Psoas muscle (tissue), 7 donors: ENCODE measurements at regions not wholly inside any gene's neighbourhood (a gene's known extent, or its start where the extent isn't known, plus 50 kb on each side); places are given as distances from the start of the nearest gene placed in this dataset.

ENCODE experiments used
- ATAC-seq, 4 donors: fragments of 200-7000 bp; cut with Tn5 transposase; one replicate each; pipeline ENCODE4 v1.9.1; 2020; ENCODE audit warnings: moderate library complexity in 3 of 4, mild to moderate bottlenecking in 2 of 4
- DNase-seq, 2 donors: peaks; one replicate each; pipeline ENCODE4 v3.0.0-alpha.2; 2020
- H3K27ac ChIP-seq: fragments of 200-600 bp; one replicate; pipeline ENCODE4 v1.8.0; 2022
- H3K27me3 ChIP-seq, 3 donors: fragments of 200-600 bp in 1 of 3; one replicate each; pipeline versions ENCODE4 v1.6.1 to v1.8.0; 2013 to 2022; ENCODE audit warnings: low read length in 2 of 3, mild to moderate bottlenecking in 2 of 3, moderate library complexity in 1 of 3; ENCODE audit not compliant: insufficient read depth in 3 of 3
- H3K36me3 ChIP-seq, 2 donors: fragments of 200-600 bp in 1 of 2; one replicate each; pipeline versions ENCODE4 v1.6.1 to v1.8.0; 2013 to 2022; ENCODE audit warnings: low read depth in 1 of 2, mild to moderate bottlenecking in 1 of 2, moderate library complexity in 1 of 2; ENCODE audit not compliant: insufficient read depth in 1 of 2
- H3K4me1 ChIP-seq: fragments of 200-600 bp; one replicate; pipeline ENCODE4 v1.8.0; 2022
- H3K4me3 ChIP-seq: fragments of 200-600 bp; one replicate; pipeline ENCODE4 v1.8.0; 2022; ENCODE audit warnings: mild to moderate bottlenecking
- H3K9me3 ChIP-seq: fragments of 200-600 bp; one replicate; pipeline ENCODE4 v1.8.0; 2022
- CTCF ChIP-seq: fragments of 200-600 bp; IDR thresholded peaks from one replicate; pipeline ENCODE4 v1.8.0; 2022; ENCODE audit warnings: antibody characterized with exemption
- WGBS, 3 donors: extraction: QIAGEN DNeasy Blood & Tissue Kit; methylation state at CpG; one replicate each; pipeline versions ENCODE4 v1.1.6 to v1.1.7; 2013; 5-methylcytosine and 5-hydroxymethylcytosine counted together
- intact Hi-C, 2 donors: fragments of 100-400 bp; cut with DNase I; formaldehyde crosslinking; loops; one replicate each; pipeline versions ENCODE4 v1.11.0 to v1.14.2; 2022
- donor health status: healthy with polysubstance abuse.
- donor health status: DM: no; HTN: no; CAD: no; lungs with moderate emphysema.
- donor health status: Bipolar disorder and iron deficiency.
- donor health status: healthy.
- donor health status: DM: yes; HTN: yes; CAD: no.
- donor health status: DM: no; HTN: no; CAD: no.
- donor health status: DM: yes; HTN: yes; CAD: no.

- H3K4me3 ChIP-seq = no peak overlapping the region
- no peaks in the 10 kb centered on the region for H3K36me3 ChIP-seq
- no peaks in the 10 kb centered on the region for H3K4me1 ChIP-seq
- H3K27ac ChIP-seq = no peak overlapping the region
- no peak for TF ChIP-seq CTCF
- no peak for DNase-seq
- 53 to 61% (median 59%) methylated on average over 2 of the region's 2 CpGs for WGBS, 3 donors
- intact Hi-C loops = no loop called here
- H3K27me3 ChIP-seq = no peaks in the 10 kb centered on the region
- no peak for ATAC-seq
- H3K9me3 ChIP-seq = no peaks in the 10 kb centered on the region
Measured at GRCh38 chr11:127567237-127567932, 566.8 kb upstream of the KIRREL3 start.

GRCh38 chr11:127564810-127565209 is 564.2 kb upstream of the KIRREL3 start:
- no peak for ATAC-seq
- no peak for DNase-seq
- Histone ChIP-seq H3K9me3 (no peaks in the 10 kb centered on the region), H3K27ac (no peak overlapping the region), H3K27me3 (no peaks in the 10 kb centered on the region), H3K4me1 (no peaks in the 10 kb centered on the region), H3K4me3 (no peak overlapping the region), H3K36me3 (no peaks in the 10 kb centered on the region)
- intact Hi-C loops = no loop called here
- 31 to 36% (median 35%) methylated on average over 4 of the region's 4 CpGs for WGBS, 3 donors
- TF ChIP-seq CTCF = no peak

GRCh38 chr11:127559978-127560377 is 559.4 kb upstream of the KIRREL3 start:
- Histone ChIP-seq H3K27me3 (no peaks in the 10 kb centered on the region), H3K4me1 (no peaks in the 10 kb centered on the region), H3K4me3 (no peak overlapping the region), H3K27ac (no peak overlapping the region), H3K9me3 (no peaks in the 10 kb centered on the region), H3K36me3 (no peaks in the 10 kb centered on the region)
- 49 to 80% (median 58%) methylated on average over 2 of the region's 2 CpGs for WGBS, 3 donors
- DNase-seq (no peak), ATAC-seq (no peak)
- intact Hi-C loops = no loop called here
- TF ChIP-seq CTCF = no peak

- no peak overlapping the region for H3K27ac ChIP-seq
- H3K9me3 ChIP-seq = no peaks in the 10 kb centered on the region
- DNase-seq = no peak
- no peak overlapping the region for H3K4me3 ChIP-seq
- intact Hi-C loops = no loop called here
- no peak for ATAC-seq
- H3K27me3 ChIP-seq = no peaks in the 10 kb centered on the region
- H3K36me3 ChIP-seq = no peaks in the 10 kb centered on the region
- no peak for TF ChIP-seq CTCF
- 88 to 91% (median 89%) methylated on average over 6 of the region's 6 CpGs for WGBS, 3 donors
- H3K4me1 ChIP-seq = no peaks in the 10 kb centered on the region
Measured at GRCh38 chr11:127552446-127552845, 551.9 kb upstream of the KIRREL3 start.

GRCh38 chr11:127531167-127531566 is 530.6 kb upstream of the KIRREL3 start:
- H3K4me1 ChIP-seq = no peaks in the 10 kb centered on the region
- no peak overlapping the region for H3K27ac ChIP-seq
- WGBS, 3 donors = 23 to 38% (median 26%) methylated on average over 3 of the region's 3 CpGs
- H3K36me3 ChIP-seq = no peaks in the 10 kb centered on the region
- no peaks in the 10 kb centered on the region for H3K9me3 ChIP-seq
- ATAC-seq = no peak
- TF ChIP-seq CTCF = no peak
- H3K4me3 ChIP-seq = no peak overlapping the region
- intact Hi-C loops = no loop called here
- no peak for DNase-seq
- no peaks in the 10 kb centered on the region for H3K27me3 ChIP-seq
